Ovary (tissue), 3 donors: ENCODE measurements at regions not wholly inside any gene's neighbourhood (a gene's known extent, or its start where the extent isn't known, plus 50 kb on each side); places are given as distances from the start of the nearest gene placed in this dataset.

Source experiments
- EP300 ChIP-seq: sonication (generic); formaldehyde crosslinking; IDR thresholded peaks from one replicate; pipeline ENCODE4 v1.6.1; 2017; ENCODE audit warnings: antibody characterized with exemption
- POLR2A ChIP-seq: fragments of 450-650 bp; IDR thresholded peaks from one replicate; pipeline ENCODE4 v1.6.1; 2017; ENCODE audit warnings: antibody characterized with exemption, mild to moderate bottlenecking, moderate library complexity
- TF ChIP-seq, protein P1 (sequence below), 3 donors: fragments of 450-650 bp in 2 of 3; fragments of 200-600 bp in 1 of 3; IDR thresholded peaks; one replicate each; pipeline versions ENCODE4 v1.5.1 to v1.8.0; 2016 to 2022; ENCODE audit warnings: antibody characterized with exemption in 3 of 3, mild to moderate bottlenecking in 1 of 3
- donor health status: DM: no; HTN: no; CAD: no.

DNA sequence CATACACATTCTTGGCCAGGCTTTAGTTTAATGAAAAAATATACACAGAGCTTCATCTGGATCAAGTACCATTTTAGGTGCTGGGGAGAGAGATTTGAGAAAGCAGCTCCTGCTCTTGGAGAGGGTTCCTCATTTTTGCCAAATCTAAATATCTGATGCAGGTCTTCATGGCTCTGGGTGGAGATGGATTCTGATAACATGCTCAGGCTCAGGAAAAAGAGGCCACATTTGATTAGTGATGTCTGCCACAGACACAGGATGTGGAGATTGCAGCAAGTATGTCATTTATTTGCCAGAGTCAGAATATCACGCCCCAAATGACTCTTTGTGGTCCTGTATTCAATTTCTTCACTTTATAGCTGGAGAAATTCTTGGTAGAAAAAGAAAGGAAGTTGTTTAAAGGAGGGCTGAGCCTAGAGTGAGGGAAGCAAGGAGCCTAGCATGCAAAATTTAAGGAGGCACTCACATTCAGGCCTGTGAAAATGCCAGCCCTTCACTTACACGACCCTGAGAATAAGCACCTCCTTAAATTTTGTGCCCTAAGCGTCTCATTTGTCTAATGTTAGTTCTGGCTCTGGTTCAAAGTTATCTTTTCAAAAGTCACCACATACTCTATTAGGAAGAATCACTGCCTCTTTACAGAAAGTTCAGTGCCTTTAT, 492.9 kb upstream of the TBX3 start:
- TF ChIP-seq EP300 (no peak), POLR2A (no peak)
- TF ChIP-seq, protein P1, sequence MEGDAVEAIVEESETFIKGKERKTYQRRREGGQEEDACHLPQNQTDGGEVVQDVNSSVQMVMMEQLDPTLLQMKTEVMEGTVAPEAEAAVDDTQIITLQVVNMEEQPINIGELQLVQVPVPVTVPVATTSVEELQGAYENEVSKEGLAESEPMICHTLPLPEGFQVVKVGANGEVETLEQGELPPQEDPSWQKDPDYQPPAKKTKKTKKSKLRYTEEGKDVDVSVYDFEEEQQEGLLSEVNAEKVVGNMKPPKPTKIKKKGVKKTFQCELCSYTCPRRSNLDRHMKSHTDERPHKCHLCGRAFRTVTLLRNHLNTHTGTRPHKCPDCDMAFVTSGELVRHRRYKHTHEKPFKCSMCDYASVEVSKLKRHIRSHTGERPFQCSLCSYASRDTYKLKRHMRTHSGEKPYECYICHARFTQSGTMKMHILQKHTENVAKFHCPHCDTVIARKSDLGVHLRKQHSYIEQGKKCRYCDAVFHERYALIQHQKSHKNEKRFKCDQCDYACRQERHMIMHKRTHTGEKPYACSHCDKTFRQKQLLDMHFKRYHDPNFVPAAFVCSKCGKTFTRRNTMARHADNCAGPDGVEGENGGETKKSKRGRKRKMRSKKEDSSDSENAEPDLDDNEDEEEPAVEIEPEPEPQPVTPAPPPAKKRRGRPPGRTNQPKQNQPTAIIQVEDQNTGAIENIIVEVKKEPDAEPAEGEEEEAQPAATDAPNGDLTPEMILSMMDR (IDR thresholded peaks at IDR 0.05) = no peak
